HG03280 (cell line): ENCODE measurements at regions not wholly inside any gene's neighbourhood (a gene's known extent, or its start where the extent isn't known, plus 50 kb on each side); places are given as distances from the start of the nearest gene placed in this dataset.
"Not testable (repeated sequence)": the region's sequence is repeated elsewhere in the genome, so short reads cannot be mapped to it uniquely, and the experiment has no call there.

Experiments
- ATAC-seq: cut with Tn5 transposase; IDR thresholded peaks from one replicate; pipeline ENCODE4 v1.9.1; 2021; ENCODE audit warnings: mild to moderate bottlenecking, moderate library complexity; ENCODE audit not compliant: unreplicated experiment

DNA sequence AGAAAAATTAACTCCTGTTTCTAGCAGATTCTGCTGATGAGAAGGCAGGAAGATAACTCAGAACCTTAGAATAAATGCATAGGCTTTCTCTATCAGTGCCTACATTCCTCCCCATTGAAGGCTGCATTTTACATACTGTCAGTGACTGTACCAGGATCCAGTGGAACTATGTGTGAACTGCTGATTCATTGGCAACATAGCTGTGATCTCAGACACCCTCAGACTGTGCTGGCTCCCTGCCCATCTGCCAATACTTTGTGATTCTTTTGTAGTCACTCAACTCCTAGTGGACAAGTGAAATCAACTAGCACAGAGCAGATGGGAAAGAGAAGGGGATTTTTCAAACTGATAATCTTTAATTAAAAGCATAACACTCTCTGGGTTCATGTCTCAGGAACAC is 375.8 kb downstream of the MDFIC start:
- no peak for ATAC-seq

DNA sequence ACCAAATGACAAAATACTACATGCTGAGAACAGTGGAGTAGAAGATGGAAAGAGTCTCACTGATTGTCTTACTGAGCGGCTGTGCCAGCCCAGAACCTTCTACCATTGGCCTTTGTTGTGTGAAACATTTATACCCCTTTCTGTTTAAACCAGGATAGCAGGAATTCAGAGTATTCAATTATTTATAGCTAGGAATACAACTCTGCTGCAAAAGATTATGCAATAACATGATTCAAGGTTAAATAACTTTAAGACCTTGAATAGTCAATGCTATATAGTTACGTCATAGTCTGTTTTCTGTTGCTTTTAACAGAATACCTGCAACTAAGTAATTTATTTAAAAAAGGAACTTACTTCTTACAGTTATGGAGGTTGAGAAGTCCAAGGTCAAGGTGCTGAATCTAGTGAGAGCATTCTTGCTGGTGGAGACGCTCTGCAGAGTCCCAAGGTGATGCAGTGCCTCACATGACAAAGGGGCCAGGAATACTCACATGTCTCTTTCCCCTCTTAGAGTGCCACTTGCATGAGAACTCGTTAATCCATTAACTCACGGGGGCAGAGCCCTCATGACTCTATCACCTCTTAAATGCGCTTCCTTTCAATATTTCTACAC is 371.8 kb downstream of the MDFIC start:
- ATAC-seq = no peak

DNA sequence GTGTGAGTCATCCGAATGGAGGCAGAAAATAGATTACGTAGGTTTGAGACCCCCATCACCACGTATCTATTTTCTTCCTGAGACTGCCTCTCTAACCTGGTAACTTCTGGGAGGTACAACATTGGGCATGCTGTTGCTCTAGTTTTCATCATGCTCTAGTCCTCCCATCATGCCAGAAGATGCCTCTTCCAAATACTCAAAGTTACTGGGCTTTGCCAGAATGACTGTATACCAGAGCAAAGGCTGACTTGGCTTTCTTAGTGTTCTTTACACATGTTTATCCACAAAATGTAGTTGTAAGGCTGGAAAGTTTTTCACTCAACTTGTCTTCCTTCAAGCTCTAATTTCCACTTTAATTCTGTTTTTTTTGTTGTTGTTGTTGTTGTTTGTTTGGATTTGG is 370.5 kb downstream of the MDFIC start:
- no peak for ATAC-seq

DNA sequence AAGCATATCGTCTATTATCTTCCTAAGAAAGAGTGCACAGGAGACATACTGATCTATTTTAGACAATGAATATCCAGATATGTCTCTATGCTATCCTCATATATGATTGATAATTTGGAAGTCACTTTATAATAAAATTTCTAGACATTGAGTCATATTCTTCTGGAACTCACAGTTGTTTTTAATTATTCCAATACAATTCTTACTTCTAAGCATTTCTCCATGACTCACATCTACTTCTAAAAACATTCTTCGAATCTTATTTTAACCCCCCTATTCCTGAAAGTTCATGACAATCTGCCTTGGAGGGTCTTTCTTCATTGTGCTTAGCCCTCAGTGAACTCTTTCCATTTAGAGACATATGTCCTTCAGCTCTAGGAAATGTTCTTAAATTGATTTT is 368.1 kb downstream of the MDFIC start:
- ATAC-seq = no peak

DNA sequence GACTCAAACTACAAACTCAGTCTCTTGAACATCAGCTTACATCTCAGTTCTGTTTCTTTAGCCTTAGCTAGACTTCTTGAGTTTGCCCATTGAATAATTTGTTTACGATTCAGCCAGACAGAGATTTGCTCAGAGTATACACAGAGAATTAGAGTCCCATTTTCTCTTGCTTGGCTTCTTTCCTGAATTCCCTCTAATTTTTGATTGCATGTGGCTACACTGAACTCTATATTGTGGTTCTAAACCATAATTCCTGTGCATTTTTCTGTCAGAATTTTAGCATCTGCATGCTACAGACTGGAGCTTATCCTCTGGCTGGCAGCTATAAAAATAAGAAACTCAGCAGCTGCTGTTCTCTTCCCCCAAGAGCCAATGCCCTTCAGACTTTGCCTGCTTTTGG is 354.9 kb downstream of the MDFIC start:
- no peak for ATAC-seq

DNA sequence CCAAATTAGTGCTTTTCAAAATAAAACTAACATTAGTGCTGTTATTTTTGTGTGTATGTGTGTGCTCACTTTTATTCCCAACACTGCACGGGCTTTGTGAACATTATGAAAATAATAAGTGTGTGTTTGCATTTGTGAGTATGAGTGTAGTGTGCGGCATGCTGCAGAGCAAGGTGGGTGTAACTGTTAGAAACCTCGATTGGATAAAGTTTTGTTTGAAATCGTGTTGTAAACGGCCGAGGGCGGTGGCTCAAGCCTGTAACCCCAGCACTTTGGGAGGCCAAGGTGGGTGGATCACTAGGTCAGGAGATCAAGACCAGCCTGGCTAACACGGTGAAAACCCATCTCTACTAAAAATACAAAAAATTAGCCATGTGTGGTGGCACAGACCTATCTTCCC is 352.0 kb downstream of the MDFIC start:
- ATAC-seq = not testable (repeated sequence)

DNA sequence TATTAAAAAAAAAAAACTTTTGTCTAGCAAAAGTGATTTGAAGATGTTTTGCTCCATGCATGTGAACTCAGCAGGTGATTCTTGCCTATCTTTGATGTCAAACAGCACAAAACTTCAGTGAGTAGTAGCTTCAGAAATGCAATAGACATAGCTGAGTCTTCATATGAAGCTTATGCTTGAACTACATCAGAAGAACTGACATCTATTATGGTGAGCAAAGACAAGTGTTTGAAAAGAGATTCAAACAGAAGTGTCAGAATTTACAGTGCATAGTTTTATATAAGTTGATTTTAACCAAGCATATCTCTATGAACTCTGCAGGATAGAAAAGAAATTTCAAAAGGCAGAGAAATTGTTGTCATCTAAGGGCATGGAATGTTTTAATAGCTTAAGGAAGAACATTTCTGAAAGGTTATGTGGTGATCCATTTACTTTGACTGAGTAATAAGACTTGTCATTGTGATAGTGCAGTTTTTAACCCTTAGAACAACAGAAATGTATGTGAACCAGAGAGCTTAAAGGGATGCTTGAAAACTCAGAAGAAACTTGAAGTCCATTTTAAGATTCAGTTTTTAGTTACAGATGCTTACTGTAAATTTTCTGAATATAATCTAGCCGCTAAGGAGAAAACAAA is 351.4 kb downstream of the MDFIC start:
- no peak for ATAC-seq

DNA sequence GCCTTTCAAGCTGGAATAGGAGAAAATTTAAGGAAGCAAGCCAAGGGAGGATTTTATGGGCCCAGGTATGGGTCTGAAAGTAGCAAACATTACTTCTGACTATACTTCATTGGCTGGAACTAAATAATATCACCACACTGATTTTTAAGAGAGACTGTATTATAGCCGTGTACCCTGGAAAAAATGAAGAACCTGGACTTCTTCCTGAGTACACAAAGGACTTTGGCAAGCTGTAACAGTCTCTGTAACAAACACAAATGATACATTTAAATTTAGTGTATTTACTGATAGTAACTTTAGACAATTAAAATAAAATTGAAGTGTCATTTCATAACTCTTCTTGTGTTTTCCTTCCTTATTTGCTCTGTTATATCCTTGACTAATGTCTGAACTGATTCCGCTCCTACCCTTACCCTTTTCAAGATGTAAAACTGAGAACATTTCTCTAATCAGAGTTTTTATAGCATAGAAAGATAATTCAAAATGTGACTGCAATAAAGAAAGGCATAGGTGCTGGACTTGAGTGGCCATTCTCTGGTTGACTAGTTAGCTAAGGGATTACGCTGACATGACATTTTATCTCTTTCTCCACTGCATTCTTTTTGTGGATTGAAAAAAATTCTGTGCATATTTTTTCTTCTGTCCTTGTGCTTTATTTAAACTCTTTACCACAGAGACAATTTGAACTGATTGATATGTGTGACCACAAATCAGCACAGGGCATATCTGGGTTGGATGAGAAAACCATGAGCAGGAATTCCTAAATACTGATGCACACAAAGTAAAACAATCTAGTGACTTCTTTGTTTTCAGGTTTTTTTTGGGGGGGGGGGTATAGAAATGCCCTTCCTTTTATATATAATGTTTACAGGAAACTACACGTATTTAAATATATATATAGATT is 349.7 kb downstream of the MDFIC start:
- ATAC-seq = no peak

DNA sequence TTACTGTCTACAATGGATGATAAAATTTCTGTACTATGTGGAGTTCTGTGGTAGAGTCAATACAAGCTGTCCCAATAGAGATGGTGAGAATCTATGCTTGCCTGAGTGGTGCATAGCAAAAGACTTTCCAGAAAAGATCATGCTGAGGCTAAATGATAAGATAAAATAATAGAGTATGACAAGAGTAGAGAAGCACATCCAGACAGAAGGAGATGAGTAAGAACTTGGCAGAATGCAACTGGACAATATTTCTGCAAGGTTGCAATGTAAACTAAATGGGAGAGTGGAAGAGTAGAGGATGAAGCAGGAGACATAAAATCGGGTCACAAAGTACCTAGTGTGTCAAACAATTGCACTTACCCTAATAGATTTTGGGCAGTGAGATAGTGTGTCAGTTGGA is 347.6 kb downstream of the MDFIC start:
- ATAC-seq = no peak

DNA sequence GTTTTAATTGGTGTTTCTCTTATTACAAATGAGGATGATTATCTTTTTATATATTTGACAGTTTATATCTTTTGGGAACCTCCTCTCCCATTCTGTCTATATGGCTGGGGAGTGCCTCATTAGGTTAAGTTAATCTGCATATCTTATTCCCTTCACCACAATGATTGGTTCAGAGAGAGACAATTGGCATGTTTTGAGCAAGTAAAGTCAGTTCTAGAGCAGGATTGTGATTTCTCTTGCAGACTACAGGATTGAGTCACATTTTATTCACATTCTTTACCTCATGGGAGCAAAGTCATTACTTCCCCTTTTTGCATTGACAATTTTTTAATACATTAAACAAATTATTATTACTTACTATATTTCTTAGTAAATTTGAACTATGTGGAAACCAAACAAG is 345.6 kb downstream of the MDFIC start:
- ATAC-seq = no peak

DNA sequence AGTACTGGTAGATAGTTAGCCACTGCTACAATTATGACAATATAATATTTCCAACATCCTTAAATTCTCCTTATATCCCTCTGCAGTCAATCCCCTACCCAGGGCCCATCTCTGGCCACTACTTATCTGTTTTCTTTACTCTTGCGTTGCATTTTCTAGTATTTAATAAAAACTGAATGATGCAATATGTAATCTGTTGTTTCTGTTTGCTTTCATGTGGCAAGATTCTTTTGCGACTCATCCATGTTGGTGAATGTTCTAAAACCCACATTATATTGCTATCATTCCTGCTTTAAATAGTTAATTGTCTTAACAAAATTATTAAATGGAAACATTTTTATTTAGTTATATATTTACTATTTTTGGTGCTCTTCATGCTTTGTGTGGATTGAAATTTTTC is 338.5 kb downstream of the MDFIC start:
- no peak for ATAC-seq

DNA sequence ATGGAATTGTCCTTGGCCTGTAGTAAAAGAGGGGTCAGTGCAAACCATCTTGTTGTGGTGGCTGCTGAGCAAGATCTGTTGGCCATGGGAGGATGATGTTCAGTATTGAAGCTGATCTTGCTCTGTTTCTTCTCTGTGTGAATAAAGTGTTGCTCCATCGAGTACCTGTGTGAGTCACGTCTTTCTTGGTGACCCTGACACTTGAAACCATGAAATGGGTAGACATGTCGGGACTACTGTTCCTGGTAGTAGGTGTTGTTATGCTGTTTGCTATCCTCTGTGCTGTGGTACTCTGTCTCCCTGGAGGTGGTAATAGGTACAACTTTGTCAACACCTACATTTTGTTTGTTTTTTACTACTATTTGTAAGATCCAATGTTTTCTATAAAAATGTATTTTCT is 330.6 kb downstream of the MDFIC start:
- no peak for ATAC-seq

DNA sequence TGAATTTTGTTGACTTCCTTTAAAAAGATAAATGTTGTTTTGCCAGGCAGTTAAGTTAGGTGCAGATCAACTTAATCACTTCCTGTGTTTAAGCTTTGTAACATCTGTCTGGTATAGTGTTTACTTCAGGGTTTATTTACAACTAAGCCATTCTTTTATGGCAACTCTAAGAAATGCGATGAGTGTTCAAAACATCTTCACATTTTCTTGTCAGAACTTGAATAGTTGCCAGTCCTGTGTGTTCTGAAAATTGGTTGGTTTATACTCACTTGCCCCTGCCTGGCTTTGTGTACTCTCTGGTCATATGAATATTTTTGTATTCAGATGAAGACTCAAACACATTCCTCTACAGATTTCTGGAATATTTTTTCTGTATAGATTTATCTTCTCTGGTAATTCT is 327.2 kb downstream of the MDFIC start:
- ATAC-seq = no peak

DNA sequence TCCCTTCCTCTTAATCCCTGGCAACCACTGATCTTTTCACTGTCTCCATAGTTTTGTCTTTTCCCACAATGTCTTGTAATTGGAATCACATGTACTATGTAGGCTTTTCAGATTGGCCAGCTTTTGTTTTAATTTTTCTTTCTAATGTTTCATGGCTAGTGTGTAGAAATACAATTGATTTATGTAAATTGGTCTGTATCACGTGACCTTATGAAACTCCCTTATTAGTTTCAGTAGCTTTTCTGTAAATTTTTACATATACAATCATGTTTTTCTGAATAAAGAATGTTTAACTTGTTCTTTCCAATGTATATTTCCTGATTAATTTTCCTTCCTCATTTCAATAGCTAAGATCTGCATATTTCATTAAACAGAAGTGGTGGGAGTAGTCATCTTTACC is 319.3 kb downstream of the MDFIC start:
- no peak for ATAC-seq

DNA sequence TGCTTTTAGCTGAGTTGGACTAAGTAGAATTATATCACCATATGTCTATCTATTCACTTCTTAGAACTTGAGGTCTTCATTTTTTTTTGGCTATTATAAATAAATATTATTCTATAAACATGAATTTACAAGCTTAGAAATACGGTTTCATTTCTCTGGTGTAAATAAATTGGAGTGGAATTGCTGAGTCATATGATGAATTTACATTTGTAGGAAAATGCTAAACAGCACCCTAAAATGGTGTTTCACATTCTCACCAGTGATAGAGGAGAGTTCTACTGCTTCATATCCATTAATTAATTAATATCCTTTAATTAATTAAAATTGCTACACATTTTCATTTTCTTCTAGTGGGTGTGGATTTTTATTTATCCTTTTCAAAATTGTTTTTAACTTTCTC is 318.3 kb downstream of the MDFIC start:
- ATAC-seq = no peak

DNA sequence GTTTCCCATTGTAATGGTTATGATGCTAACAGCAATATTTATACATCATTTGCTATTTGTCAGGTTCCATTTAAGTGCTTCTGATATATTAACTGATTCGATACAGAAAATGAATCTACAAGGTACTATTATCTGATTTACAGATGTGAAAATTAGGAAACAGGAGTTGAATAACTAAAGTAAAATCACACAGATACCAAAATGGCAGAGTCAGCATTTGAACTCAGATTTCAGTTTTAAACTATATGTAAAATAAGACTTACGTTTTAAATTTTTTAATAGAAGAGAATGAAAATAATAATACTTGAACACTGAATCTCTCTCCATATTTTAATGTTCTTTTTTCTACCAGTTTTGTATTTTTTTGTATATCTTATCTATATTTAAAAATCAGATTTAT is 313.2 kb downstream of the MDFIC start:
- ATAC-seq = no peak

DNA sequence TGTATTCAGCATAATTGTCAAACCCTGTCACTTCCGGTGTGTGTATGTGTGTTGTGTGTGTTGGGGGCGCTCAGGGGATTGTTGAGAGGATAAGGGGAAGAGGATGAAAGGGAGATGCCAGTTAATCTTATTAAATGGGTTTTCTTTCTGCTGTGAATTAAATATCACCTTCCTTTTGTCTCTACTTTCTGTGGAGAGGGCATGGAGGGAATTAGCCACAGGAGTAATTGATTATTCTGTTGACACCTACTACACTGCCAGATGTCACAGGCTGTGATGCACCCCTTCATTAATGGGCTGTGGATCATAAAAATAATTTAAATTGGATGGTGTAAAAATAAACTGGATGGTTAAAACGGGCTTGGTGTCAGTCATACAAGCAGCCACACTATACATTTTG is 311.9 kb downstream of the MDFIC start:
- ATAC-seq = no peak

DNA sequence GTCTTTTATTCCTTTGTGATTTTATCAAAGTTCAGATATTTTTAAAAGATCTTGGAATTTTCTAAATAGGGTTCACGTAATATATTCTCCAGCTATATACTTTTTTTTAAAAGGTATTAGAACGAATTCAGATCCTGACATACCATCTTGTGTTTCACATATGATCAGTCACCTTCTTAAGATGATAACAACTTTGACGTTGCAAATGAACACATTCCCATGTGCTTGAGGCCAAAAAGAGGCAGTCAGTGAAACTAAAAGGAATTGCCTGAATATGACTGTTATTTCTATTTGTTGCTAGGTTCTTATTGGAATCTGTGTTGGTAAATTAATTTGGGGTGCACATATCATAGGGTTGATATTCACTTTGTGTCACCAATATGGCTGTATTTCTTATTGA is 310.1 kb downstream of the MDFIC start:
- ATAC-seq = no peak

DNA sequence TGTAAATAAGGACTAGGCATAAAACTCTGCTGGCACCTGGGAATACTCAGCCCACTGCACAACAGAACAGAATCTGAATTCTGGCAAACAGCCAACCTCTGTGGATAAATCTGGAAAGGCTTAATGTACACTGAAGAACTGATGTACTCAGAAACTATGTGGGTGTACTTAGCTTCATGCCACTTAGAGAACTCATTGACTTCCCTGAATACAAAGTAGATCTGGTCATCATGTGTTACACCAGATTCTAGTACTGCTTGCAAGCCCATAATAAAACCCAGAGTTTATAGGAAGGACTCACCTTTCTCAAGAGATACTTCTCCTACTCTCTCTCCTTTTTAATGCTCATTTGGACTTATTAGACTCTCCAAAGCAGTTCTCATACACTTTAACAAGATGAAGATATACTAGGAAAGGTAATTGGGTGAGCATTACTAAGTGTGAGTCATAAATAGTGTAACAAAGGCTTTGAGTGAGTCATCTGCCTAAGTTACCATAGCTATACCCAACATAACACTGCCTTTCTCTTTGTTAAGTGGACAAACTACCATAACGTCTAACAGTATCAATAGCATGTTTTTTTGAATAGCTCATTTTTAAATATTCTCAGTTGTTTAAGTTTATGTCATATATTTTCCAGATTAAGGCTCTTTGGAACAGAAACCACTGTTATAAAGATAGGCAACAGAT is 309.1 kb downstream of the MDFIC start:
- ATAC-seq = peak; percentile 67

DNA sequence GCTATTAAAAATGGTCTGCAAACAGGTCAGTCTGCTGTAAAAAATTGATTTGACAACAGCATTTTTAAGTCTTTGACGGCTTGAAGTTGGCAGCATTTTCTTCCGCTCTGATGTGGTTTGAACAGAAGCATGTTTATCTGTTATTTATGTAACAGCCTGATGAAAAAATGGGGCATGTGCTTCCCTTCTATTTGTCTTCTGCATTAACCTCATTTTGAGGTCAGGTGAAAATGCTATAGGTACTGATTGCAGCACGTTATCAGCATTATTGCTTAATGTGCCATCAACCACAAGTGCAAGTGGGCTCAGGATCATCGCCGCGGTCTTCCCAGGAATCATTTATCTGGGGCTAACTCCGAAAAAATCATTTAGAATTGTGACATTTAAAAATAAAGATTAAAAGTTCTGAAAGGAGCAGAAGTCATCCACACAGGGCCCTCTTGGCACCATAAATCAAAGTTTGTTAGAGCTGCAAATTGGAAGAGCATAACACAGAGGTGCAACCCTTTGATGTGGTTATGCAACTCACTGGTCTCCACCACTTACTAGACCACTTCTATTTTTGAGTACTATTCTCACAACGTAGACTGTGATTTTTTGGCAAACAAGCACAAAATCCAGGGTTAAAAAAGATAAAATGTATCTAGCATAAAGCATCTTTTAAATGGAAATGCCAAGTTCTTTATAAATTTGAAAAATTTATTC is 307.7 kb downstream of the MDFIC start:
- ATAC-seq = no peak
